Stimulated activated CD4-positive, alpha-beta T cell treated with anti-CD3 and anti-CD28 coated beads, Interleukin-2, amount 100 ng/mL, for 48 hours (primary cell): ENCODE measurements at regions not wholly inside any gene's neighbourhood (a gene's known extent, or its start where the extent isn't known, plus 50 kb on each side); places are given as distances from the start of the nearest gene placed in this dataset.

ENCODE experiments used
- DNase-seq, 2 donors: peaks; one replicate each; pipeline ENCODE4 v3.0.0-alpha.2; 2020

DNA sequence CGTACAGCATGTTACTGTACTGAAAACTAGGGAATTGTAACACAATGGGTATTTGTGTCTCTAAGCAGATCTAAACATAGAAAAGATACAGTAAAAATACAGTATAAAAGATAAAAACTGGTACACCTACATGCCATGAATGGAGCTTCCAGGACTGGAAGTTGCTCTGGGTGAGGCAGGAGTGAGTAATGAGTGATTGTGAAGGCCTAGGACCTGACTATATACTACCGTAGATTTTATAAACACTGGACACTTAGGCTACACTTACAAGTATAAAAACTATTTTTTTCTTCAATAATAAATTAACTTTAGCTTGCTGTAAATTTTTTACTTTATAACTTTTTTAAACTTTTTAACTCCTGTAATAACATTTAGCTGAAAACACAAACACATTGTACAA lies 324.4 kb upstream of the TNP1 start:
- DNase-seq, result no peak

DNA sequence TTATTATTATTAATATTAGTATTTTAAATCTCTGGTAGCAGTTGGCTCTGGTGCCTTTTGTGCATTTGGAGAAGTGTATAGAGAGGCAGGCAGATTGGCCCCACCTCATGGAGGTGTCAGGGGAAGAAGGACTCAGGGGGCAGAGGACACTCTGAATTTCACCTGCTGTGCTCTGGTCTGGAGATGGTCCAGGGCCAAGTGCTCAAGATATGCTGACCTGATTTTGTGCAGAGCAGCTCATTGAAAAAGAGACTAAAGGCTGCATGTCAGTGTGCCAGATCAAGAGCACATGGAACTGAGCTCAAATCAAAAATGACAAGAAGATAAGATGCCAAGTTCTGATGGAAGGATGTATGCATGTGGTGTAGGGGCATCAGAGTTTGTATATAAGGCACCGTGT lies 323.6 kb upstream of the TNP1 start:
- DNase-seq, result no peak

DNA sequence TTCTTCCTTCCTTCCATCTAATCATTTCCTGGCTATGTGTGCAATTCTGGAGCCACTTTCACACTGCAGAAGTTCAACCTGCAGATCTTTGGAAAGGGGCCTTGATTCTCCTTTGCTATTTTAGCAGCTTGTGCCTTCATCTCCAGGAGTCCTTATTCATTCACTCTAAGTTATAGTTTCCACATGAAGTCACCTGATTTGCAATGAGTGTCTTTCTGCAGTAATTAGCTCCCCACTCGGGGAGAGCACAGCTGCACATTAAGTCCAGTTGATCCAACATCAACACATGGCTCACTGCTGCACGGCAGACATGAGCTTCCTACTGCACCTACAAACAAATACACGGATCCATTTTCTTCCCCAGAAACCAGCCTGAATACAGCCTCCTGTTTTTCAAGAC lies 323.1 kb upstream of the TNP1 start:
- DNase-seq, result no peak

DNA sequence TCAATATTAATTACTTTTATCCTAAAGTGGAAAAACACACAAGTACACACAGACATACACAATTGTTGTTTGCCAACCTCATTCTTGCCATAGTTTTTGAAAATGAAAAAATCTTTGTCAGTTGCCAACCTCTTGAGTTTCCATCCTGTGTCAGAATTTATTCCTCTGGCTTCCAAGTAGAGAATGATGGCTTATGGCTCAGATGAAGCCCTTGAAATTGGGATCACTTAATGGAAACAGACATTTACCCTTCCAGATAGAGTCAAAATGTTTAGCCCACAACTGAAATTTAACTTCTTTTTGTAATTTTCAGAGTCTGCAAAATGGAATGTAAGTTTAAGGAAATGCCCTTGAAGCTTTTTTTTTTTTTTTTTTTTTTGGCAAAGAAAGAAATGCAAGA lies 321.6 kb upstream of the TNP1 start:
- DNase-seq, result no peak

DNA sequence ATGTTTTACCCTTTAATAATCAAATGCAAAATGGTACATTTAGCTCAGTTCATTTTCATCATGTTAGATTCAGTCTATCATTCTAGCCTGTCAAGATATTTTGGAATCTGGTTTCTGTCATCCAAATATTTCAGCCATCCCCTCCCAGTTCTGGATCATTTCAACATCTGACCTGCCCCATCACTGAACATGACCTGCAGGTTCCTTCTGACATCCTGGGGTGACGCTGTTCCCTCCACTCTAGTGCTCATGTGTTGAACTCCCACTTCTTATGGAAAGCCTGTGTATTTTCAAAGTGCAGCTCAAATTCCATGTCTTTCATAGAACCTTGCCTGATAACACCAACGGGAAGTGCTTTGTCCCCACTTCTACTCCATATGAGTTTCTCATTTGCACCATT lies 320.0 kb upstream of the TNP1 start:
- DNase-seq, result no peak

DNA sequence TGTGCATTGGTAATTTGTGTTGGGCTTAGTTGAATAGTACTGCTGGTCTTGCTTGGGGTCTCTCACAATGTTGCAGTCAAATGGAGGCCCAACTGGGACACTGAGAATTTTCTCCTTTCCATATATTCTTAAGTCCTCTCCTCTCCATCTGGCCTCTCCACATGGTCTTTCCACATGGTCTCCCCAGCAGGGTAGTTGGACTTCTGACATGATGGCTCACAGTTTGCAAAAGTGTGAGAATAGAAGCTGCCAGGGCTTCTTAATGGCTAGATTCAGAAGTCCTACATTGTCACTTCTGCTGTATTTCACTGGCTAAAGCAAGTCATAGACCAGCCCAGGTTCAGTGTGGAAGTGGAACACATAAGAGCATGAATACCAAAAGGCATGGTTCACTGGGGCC lies 318.5 kb upstream of the TNP1 start:
- no peak for DNase-seq

DNA sequence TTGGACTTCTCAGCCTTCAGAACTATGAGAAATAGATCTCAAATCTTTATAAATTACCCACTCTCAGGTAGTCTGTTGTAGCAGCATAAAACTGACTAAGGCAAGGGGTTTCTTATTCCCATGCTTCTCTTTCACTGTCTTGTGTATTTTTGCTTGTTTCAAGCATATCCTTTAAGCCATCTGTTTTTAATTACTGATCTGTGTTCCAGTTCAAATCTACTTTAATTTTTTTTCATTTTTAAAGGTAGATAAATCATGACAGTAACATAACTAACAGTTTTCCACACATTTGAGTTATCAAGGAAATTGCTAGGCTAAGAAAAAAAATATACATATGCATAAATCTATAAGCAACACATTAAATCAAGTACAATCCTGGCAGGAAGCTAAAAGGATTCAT lies 317.9 kb upstream of the TNP1 start:
- no peak for DNase-seq

DNA sequence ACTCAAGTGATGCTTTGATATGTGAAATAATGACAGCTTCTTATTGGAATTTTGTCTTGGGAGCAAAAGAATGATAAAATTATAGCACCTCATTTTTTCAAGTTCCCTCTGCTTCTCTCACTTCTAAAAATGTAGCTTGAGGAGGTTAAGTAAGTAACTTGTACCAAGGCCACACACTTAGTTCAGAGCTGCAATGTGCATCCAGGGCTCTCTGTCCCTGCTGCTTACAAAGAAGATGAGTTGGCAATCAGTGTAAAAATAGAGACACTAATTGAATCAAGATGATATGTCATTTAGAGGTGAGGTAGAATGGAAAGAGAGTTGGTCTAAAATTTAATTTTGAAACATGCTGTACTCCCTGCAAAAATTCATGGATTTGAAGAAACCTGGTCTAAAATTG lies 312.0 kb upstream of the TNP1 start:
- no peak for DNase-seq

DNA sequence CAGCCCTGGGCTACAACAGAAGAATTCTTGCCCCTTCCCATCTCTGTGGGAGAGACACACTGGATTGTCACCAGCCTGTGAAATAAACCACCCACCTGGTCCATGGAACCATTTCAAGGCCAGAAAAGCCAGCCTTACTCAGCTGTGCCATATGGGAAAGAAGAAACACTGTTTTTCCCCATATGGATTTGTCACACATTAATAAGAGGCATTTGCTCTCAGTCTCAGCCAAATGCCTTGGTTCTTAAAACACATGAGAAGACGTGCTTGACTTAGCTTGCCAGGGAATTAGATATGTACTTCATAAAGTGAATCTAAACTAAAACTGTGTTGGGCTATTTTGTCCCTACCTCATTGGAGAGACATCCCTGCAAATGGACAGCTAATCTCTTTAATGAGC lies 308.6 kb upstream of the TNP1 start:
- DNase-seq, result no peak

DNA sequence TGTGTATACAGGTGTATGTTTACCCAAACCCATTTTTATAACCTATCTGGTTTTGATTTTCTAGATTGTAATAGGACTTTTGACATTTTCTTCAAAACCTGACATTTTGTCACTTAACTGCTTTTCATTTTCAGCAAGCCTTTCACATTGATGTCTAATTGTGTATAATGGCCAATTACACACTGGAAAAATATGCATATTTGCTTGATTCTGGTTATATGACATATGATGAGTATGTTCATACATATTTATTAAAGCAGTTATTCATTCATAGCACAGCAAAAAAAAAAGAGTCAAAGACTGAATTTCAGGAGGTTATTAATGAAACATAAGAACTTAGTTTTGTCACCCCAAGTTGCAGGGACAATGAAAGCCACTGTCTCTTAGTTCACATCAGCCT lies 307.7 kb upstream of the TNP1 start:
- no peak for DNase-seq

DNA sequence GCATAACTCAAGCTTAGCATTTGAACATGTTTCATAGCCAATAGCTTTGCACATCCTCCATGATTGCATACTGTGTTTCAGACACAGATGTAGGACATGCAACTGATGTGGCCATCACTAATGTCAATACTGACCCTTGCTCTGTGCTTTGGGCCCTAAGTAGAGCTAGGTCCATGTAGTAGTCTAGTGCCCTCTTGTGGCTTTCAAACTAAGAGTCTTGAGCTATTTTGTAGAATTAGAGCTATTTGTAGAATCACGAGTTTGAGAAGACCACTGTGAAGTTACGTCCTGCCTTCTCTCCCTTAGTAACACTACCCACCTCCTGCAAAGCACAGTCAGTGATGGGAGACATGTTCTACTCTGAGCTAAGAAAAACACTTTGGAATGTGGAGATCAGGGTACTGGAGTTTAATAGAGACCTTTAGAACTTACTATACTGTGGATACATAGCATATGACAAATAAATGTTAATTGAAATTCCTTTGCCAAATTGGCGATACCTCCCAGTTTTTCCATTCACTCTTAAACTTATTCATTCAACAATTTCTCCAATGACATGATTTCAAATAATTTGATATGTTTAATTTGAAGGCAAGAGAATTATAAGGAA lies 306.5 kb upstream of the TNP1 start:
- no peak for DNase-seq

DNA sequence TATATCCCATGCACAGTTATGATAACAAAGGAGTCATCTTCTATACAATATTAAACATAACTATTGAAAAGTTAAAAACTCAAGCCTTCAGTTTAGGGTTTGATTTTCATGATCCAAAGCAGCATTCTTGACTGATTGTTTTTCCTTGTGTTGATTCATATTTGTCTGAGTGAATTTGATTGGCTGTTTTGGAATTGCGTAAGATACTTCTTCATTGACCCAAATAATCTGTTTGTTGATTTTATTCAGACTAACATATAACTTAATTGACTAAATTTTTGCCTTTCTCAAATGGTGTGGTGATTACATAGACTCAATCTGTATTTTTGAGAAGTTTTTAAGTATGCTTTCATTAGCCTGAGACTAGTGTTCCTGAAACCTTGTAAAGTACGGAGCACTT lies 305.7 kb upstream of the TNP1 start:
- no peak for DNase-seq

DNA sequence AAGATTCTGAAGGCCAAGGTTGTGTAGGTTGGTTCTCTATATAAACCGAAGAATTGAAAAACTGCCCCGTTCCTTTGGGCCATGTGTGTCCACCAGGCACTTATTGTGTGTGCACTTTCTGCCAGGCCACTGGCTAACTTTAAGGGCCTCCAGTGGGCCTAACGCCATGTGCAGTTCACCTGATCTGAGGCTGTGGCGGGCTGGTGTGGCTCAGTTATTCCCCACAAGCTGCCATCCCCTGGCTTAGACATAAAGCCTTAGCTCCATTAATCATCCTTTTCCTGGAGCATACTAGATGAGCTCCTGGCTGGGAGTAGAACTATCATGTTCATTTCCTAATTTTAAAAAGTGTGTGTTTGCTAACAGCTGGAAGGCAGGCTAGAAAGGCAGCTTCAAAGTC lies 304.1 kb upstream of the TNP1 start:
- DNase-seq, result no peak

DNA sequence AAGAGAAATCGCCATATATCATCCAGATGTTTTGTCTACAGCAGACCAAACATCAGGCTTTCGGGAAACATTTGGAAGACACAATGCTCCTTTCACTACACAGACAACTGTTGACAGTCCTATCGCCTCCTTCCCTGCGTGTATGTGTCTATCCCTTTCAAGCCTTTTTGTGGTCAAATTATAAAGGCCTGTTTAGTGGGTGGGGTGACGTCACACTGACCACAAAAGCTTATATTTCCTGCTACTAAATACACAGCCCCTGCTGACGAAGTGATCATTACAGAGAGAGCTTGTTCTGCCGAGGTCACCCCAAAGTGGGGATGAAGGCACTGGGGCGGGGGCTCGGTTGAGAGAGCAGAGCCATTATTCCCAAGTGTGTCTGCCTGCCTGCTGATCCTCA lies 302.7 kb upstream of the TNP1 start:
- DNase-seq, result peak; percentile 5 to 18

DNA sequence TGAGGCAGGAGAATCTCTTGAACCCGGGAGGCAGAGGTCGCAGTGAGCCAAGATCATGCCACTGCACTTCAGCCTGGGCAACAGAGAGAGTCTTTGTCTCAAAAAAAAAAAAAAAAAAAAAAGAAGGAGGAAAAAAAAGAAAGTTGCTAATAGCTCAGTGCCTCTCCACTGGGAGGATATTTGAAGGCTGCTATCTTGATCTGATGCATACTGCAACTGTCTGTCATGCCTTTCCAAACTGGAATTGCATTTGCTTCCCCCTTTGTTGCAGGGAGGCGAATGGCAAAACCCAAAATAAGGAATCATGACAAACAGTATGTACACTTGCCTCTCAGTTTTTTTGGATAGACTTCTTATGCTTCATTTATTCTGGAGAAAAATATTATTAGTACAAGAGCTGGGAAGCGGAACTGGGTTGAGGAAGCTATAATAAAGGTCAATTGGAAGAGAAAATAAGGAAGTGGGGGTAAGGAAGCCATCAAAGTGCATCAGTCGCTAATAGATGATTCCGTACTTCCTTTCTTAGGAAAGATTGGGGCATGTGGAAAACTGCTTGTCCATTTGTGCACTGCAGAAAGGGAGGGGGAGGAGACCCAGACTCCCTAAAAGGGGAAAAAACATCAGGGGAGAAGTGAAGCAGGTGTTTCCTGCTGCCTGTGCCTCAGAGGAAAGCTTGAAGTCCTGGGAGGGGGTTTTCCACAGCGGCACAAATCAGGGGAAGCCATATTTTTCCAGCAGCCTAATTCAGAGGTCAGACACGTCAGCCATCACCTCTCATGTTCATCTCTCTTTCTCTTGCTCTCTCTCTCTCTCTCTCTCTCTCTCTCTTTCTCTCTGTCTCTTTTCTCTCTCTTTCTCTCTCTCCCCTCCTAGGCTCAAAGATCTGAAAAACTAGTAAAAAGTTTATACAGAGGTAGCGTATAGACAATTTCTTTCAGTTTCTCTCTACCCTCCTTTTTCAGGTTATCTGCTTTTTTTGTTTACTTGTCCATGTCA lies 301.4 kb upstream of the TNP1 start:
- DNase-seq, result no peak

DNA sequence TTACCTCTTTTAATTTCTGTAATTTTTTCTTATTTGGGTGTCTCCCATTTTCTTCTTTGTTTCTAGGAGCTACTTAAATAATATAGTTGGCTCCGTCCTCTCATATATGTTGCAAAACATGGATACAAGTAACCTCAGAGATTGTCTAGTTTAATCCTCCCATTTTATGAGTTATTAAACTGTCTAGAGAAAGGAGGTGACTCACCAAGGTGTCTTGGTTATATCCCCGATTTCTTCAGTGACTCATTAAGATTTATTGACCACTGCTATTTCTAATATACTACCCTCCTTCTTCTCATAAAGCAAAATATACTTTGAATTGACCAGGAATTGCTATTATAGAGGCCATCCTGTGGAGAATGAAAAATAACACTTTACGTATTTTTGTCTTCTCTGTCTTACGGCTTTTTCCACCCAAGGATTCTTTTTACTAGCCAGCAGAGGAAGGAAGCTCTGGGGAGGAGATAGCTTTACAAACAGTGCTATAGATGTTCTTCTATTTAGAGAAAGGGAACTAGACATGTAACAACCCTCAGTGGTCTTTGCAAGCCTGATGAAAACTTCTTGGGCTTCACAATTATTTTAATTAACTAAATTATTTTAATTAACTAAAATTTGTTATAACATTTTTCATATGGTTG lies 300.4 kb upstream of the TNP1 start:
- no peak for DNase-seq

DNA sequence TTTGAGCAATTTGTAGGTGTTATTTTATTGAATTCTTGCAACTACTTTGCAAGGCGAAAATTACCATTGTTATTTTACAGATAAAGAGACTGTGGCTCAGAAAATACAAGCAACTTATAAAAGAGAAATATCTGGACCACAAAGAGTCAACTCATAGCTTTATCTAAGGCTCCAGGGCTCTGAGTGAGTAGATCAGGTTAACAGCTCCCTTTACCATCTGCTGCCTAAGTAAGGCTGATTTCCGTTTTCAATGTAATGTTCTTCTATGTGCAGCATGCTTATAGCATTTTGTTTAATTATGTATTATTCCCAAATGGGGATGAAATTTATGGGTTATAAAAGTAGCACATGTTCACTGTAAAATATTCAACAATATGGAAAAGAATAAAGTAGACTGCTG lies 299.1 kb upstream of the TNP1 start:
- DNase-seq, result no peak

DNA sequence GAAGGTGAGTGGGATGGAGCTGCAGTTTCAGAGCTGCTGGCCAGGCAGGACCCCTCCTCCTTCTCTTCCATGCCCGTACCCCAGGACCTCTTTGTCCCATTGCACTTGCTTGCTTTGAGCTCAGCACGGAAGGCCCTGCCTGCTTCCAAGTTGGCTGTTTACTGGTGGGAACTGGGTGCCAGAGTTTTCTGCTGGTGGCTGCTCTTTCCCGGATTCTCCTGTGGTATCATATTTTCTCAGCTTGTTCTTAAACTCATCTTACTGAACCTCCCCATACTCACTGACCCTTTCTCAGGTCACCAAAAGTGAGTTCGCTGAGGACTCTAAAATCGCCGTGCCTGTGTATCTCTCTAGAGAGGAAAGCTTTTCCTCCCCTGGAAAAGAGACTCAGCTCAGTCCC lies 297.7 kb upstream of the TNP1 start:
- no peak for DNase-seq

DNA sequence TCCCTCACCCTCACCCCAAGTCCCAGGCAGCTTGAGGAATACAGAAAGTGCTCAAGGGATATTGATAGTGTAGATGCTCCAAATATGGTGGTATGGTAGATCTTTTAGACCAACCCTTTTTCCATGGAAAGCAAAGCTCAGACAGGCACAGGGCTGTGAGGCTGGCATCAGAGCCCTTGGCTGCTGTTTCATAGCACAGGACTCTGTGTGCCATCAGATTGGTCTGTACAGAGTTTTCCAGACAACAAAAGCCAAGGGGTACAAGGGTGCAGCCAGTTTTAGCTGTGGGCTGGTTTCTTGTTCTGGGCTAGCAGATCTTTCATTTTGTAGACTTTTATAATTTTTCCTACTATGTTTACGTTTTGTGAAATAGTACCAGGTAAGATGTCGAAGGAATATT lies 296.9 kb upstream of the TNP1 start:
- no peak for DNase-seq

DNA sequence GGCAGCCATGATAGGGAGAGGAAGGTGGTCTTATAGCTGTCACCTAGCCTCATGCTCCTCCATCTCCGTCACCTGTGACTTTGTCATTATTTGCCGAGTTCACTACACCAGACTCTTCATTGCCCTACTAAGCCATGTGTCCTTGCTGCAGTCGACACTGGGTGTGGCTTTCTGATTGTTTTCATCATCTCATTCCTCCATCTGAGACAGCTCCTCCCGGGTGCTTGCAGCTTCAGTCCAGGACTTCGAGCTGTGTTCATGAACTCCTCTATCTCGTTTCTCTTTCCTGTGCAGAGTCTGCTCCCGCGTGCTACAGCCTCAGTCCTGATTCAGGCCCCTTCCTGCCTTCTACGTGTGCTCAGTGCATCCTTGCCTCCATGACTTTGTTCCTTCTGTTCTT lies 295.1 kb upstream of the TNP1 start:
- no peak for DNase-seq

DNA sequence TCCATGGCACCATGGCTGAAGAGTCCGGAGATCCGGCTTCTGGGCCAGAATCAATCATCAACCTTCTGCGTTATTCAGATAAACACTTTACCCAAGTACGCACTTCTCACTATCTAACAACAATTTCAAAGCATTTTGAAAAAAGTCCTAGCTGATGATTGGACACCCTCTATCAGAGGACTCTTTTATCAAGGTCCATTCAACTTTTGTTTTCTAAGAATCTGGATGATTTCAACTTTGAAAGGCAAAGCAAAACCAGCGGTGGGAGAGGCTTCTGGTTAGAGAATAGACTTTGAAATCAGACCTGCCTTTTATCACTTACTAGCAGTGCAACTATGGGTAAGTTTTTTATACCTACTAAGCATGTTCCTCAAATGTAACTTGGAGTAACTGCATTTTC lies 293.6 kb upstream of the TNP1 start:
- DNase-seq, result no peak

DNA sequence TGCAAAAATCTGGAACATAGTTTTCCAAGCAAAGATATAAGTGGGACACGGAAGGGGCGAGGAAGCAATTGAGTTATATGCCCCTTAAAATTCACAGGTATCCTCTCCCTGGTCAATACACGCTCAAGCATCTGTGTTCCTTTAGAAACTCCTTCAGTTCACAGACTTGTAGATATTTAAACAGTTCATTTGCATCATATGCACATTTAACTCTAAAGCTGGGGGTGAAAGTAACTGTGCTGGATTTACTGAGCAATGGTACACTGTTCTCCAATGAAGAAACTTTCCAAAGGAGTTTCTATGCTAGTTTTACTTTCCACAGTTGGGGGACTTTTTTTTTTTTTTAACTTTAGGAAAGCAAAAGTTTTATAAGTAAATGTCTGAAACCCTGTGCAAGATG lies 293.0 kb upstream of the TNP1 start:
- no peak for DNase-seq

DNA sequence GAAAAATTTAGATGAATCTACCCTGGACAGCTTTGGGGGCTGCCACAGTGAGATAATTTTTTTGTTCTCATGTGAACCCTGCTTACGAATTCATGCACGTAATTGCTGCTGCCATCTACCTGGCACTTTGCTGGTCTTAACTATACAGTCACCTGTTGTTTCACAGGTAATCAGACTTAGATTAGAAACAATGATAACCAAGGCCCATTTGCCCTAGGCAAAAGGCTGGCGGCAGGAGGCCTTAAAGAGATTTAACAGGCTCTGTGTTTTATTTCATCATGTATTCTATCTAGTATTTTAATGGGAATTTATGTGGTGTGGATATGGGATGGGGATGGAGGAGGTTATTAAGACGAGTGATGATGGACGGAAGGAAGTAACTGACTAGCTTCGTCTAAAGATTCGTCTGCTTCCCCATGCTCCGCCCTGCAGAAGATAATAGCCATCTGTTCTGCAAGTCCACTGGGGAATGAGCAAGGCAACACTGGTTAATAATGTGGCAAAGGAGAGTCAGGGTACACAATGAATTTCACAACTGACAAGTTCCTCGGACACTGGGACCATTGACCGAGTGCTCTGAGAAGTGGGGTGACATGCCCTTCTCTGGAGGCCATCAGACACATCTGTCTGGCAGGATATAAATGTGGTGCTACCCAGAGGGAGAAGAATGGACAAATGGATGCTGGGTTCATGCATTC lies 291.8 kb upstream of the TNP1 start:
- no peak for DNase-seq

DNA sequence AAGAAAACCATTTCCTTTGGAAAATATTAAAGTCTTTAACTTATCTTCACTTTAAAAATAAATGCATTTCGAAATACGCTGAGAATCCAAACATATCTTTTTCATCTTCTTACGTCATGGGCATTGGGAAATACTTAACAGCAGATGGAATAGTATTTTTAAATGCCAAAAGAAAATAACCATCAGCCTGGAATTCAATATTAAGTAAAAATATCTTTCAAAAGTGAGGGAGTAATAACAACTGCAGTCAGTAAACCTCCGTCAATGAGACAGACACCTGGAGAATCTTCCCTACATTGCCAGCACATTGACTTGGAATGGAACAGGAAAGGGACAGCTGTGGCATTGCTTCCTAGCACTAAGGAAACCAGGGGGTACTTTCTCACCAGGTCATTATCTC lies 290.4 kb upstream of the TNP1 start:
- DNase-seq, result no peak
